AG08395 (cell line): ENCODE measurements at regions not wholly inside any gene's neighbourhood (a gene's known extent, or its start where the extent isn't known, plus 50 kb on each side); places are given as distances from the start of the nearest gene placed in this dataset.

Experiments
- DNase-seq: peaks from one replicate; pipeline ENCODE4 v3.0.0; 2012; ENCODE audit warnings: mixed read lengths, low spot score

- DNase-seq: no peak
Observed at GRCh38 chr12:34377243-34378035, 355.1 kb downstream of the ALG10 start.

GRCh38 chr12:34379142-34379541 lies 356.8 kb downstream of the ALG10 start:
- no peak for DNase-seq

DNA sequence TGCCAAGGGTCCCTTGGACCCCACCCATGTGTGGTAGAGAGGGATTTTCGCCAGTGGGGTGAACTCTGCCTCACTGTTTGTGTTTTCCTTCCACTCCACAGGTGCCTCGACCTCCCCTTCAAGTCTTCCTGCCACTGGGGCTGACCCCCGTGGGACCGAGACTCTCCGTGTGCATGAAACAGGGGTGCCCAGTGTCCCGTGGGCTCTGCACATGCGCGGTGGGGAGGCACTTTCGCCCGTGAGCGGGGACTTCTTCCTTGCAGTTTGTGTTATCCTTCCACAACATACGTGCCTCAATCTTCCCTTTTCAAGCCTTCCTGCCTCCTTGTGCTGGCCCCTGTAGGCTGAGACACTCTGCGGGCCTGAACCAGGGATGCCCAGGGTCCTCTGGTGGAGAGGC lies 362.4 kb downstream of the ALG10 start:
- DNase-seq: no peak

GRCh38 chr12:34386016-34386415 lies 363.7 kb downstream of the ALG10 start:
- DNase-seq: no peak

DNA sequence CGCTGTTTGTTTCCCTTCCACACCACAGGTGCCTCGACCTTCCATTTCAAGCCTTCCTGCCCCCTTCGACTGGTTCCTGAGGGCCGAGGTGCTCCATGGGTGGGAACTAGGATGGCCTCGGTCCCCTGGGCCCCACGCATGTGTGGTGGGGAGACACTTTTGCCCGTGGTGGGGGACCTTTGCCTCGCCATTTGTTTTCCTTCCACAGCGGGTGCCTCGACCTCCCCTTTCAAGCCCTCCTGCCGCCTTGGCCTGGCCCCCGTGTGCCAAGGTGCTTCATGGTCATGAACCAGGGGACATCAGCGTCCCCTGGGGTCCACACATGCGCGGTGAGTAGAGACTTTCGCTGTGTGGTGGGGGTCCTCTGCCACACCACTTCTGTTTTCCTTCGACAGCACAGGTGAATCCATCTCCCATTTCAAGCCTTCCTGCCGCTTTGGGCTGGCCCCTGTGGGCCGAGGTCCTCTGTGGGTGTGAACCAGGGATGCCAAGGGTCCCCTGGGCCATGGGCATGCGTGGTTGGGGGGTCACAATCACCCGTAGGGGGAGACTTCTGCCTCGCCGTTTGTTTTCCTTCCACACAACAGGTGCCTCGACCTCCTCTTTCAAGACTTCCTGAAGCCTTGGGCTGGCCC lies 364.4 kb downstream of the ALG10 start:
- no peak for DNase-seq

GRCh38 chr12:34387711-34388635 lies 365.7 kb downstream of the ALG10 start:
- no peak for DNase-seq

GRCh38 chr12:34388636-34389377 lies 366.5 kb downstream of the ALG10 start:
- DNase-seq: no peak

- no peak for DNase-seq
Observed at GRCh38 chr12:34389378-34390170, 367.3 kb downstream of the ALG10 start.

GRCh38 chr12:34390171-34390841 lies 368.0 kb downstream of the ALG10 start:
- DNase-seq: no peak

- no peak for DNase-seq
Observed at GRCh38 chr12:34390846-34391700, 368.8 kb downstream of the ALG10 start.

GRCh38 chr12:34391771-34392581 lies 369.7 kb downstream of the ALG10 start:
- no peak for DNase-seq

DNA sequence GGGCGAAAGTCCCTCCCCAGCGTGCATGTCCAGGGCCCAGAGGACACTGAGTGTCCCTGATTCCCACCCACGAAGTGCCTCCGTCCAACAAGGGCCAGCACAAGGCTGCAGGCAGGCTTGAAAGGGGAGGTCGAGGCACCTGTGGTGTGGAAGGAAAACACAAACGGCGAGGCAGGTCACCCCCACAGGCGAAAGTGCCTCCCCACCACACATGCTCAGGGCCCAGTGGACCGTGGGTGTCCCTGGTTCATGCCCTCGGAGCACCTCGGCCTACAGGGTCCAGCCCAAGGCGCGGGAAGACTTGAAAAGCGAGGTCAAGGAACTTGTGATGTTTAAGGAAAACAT lies 370.4 kb downstream of the ALG10 start:
- no peak for DNase-seq

GRCh38 chr12:34393086-34393820 lies 371.0 kb downstream of the ALG10 start:
- no peak for DNase-seq

- no peak for DNase-seq
Observed at GRCh38 chr12:34393821-34394150, 371.5 kb downstream of the ALG10 start.

DNA sequence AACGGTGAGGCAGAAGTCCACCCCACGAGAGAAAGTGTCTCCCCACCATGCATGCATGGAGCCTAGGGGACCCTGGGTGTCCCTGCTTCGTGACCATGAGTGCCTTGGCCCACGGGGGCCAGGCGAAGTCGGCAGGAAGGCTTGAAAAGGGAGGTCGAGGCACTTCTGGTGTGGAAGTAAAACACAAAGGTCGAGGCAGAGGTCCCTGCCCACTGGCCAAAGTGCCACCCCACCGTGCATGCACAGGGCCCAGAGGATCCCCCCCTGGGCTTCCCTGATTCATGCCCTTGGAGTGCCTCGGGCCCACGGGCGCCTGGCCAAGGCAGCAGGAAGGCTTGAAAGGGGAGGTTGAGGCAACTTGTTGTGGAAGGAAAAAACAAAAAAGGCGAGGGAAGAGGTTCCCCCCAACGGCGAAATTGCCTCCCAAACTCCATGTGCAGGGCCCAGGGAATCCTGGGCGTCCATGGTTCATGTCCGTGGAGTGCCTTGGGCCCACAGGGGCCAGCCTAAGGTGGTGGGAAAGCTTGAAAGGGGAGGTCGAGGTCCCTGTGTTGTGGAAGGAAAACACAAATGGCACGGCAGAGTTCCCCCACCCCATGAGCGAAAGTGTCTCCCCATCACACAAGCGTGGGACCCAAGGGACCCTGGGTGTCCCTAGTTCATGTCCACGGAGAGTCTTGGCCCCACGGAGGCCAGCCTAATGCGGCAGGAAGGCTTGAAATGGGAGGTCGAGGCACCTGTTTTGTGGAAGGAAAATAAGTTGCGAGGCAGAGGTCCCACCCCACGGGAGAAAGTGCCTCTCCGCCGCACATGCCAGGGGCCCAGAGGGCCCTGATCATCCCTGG lies 372.1 kb downstream of the ALG10 start:
- DNase-seq: no peak

DNA sequence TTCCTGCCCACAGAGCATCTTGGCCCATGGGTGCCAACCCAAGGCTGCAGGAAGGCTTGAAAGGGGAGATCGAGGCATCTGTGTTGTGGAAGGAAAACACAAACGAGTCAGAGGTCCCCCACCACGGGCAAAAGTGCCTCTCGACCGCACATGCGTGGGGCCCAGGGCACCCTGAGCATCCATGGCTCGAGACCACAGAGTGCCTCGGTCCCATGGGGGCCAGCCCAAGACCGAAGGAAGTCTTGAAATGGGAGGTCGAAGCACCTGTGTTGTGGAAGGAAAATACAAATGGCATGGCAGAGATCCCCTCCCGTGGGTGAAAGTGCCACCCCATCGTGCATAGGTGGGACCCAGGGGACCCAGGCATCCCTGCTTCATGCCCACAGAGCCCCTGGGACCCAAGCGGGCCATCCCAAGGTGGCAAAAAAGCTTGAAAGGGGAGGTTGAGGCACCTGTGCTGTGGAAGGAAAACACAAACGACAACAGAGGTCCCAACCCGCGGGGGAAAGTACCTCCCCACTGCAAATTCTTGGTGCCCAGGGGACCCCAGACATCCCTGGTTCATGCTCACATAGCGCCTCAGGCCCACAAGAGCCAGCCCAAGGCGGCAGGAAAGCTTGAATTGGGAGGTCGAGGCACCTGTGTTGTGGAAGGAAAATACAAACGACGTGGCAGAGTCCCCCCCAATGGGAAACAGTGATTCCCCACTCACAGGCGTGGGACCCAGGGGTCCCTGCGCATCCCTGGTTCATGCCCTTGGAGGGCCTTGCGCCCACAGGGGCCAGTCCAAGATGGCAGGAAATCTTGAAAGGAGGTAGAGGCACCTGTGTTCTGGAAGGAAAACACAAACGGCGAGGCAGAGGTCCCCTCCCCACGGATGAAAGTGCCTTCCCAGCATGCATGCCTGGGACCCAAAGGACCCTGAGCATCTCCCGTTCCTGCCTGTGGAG lies 373.0 kb downstream of the ALG10 start:
- DNase-seq: no peak
